Suprapubic skin (tissue), 3 donors: ENCODE measurements at regions not wholly inside any gene's neighbourhood (a gene's known extent, or its start where the extent isn't known, plus 50 kb on each side); places are given as distances from the start of the nearest gene placed in this dataset.

ENCODE experiments used
- CTCF ChIP-seq, 2 donors: fragments of 200-600 bp in 1 of 2; fragments of 450-650 bp in 1 of 2; sonication (generic) in 1 of 2; IDR thresholded peaks; one replicate each; pipeline ENCODE4 v1.5.1; 2016 to 2019; ENCODE audit warnings: antibody characterized with exemption in 2 of 2, mild to moderate bottlenecking in 1 of 2, moderate library complexity in 1 of 2
- POLR2A ChIP-seq, 2 donors: fragments of 450-650 bp; IDR thresholded peaks; one replicate each; pipeline ENCODE4 v1.6.1; 2017; ENCODE audit warnings: antibody characterized with exemption in 2 of 2, mild to moderate bottlenecking in 2 of 2, moderate library complexity in 2 of 2

- TF ChIP-seq POLR2A (IDR thresholded peaks at IDR 0.05) (no peak), CTCF (IDR thresholded peaks at IDR 0.05) (no peak)
Measured at GRCh38 chr12:68416350-68416749, 84.2 kb upstream of the MDM1 start.
